ENCODE measurements at regions not wholly inside any gene's neighbourhood (a gene's known extent, or its start where the extent isn't known, plus 50 kb on each side); places are given as distances from the start of the nearest gene placed in this dataset.
"Not testable (repeated sequence)": the region's sequence is repeated elsewhere in the genome, so short reads cannot be mapped to it uniquely, and the experiment has no call there.

GRCh38 chr1:199946305-199947155 is 81.0 kb upstream of the NR5A2 start:
- H3K4me1 ChIP-seq (ENCODE audit: insufficient read depth, low read length): peaks cover 2% of the 10 kb centered on the region; the same call in 1 of the 2 replicates
- H3K4me3 ChIP-seq (ENCODE audit: low read length): no peak overlapping the region
- no peaks in the 10 kb centered on the region for H3K36me3 ChIP-seq (ENCODE audit: insufficient read depth, low read depth, low read length)
- no peak overlapping the region for H3K9ac ChIP-seq (ENCODE audit: low read depth, low read length)
- no peaks in the 10 kb centered on the region for H3K9me3 ChIP-seq (ENCODE audit: insufficient read depth, low read depth, low read length)
- H3K27ac ChIP-seq (ENCODE audit: low read length): no peak overlapping the region
- H3K27me3 ChIP-seq (ENCODE audit: insufficient read depth, low read length): no peaks in the 10 kb centered on the region

GRCh38 chr1:199948587-199949280 is 78.8 kb upstream of the NR5A2 start:
- no peaks in the 10 kb centered on the region for H3K9me3 ChIP-seq (ENCODE audit: insufficient read depth, low read depth, low read length)
- no peak overlapping the region for H3K9ac ChIP-seq (ENCODE audit: low read depth, low read length)
- no peaks in the 10 kb centered on the region for H3K36me3 ChIP-seq (ENCODE audit: insufficient read depth, low read depth, low read length)
- no peaks in the 10 kb centered on the region for H3K27me3 ChIP-seq (ENCODE audit: insufficient read depth, low read length)
- no peak overlapping the region for H3K4me3 ChIP-seq (ENCODE audit: low read length)
- no peak overlapping the region for H3K27ac ChIP-seq (ENCODE audit: low read length)
- peaks cover 2% of the 10 kb centered on the region; the same call in 1 of the 2 replicates for H3K4me1 ChIP-seq (ENCODE audit: insufficient read depth, low read length)

DNA sequence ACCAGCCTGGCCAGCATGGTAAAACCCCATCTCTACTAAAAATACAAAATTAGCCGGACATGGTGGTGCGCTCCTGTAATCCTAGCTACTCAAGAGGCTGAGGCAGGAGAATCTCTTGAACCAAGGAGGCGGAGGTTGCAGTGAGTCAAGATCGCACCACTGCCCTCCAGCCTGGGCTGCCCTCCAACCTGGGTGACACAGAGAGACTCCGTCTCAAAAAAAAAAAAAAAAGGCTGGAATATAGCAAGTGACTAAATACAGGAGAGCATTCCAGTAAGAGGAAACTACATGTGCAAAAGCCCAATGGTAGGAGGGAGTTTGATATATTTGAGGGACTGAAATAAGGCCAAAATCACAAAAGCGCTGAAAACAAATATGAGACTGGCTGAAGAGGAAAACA is 76.5 kb upstream of the NR5A2 start:
- H3K27me3 ChIP-seq (ENCODE audit: insufficient read depth, low read length); H3K4me3 ChIP-seq (ENCODE audit: low read length); H3K9ac ChIP-seq (ENCODE audit: low read depth, low read length); H3K4me1 ChIP-seq (ENCODE audit: insufficient read depth, low read length); H3K27ac ChIP-seq (ENCODE audit: low read length); H3K9me3 ChIP-seq (ENCODE audit: insufficient read depth, low read depth, low read length); H3K36me3 ChIP-seq (ENCODE audit: insufficient read depth, low read depth, low read length): not testable (repeated sequence)

DNA sequence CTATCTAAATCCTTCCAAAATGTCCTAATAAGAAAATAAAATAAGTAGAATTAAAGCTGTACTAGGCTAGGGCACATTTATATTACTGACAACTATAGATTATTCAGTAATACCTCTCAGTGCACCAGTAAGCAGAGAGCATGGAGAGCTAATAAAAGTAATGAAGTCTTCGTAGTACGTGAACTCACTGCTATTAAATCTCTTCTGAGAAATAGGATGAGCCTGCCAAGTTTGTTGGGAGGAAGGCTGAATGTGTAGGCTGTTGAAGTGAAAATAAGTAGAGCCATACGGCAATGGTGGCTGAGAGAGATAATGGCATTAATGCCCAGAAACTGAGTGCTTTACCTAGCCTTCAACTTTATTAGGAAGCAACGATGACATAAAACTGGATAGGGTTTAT is 73.9 kb upstream of the NR5A2 start:
- no peaks in the 10 kb centered on the region for H3K9me3 ChIP-seq (ENCODE audit: insufficient read depth, low read depth, low read length)
- H3K9ac ChIP-seq (ENCODE audit: low read depth, low read length): no peak overlapping the region
- no peaks in the 10 kb centered on the region for H3K27me3 ChIP-seq (ENCODE audit: insufficient read depth, low read length)
- H3K4me3 ChIP-seq (ENCODE audit: low read length): no peak overlapping the region
- H3K36me3 ChIP-seq (ENCODE audit: insufficient read depth, low read depth, low read length): no peaks in the 10 kb centered on the region
- H3K27ac ChIP-seq (ENCODE audit: low read length): no peak overlapping the region
- no peaks in the 10 kb centered on the region for H3K4me1 ChIP-seq (ENCODE audit: insufficient read depth, low read length)

- no peak overlapping the region for H3K27ac ChIP-seq (ENCODE audit: low read length)
- no peak overlapping the region for H3K4me3 ChIP-seq (ENCODE audit: low read length)
- no peaks in the 10 kb centered on the region for H3K4me1 ChIP-seq (ENCODE audit: insufficient read depth, low read length)
- H3K27me3 ChIP-seq (ENCODE audit: insufficient read depth, low read length): no peaks in the 10 kb centered on the region
- no peaks in the 10 kb centered on the region for H3K9me3 ChIP-seq (ENCODE audit: insufficient read depth, low read depth, low read length)
- H3K36me3 ChIP-seq (ENCODE audit: insufficient read depth, low read depth, low read length): no peaks in the 10 kb centered on the region
- H3K9ac ChIP-seq (ENCODE audit: low read depth, low read length): no peak overlapping the region
Observed at GRCh38 chr1:199954699-199955098, 72.8 kb upstream of the NR5A2 start.

- H3K4me3 ChIP-seq (ENCODE audit: low read length): no peak overlapping the region
- H3K9me3 ChIP-seq (ENCODE audit: insufficient read depth, low read depth, low read length): no peaks in the 10 kb centered on the region
- H3K36me3 ChIP-seq (ENCODE audit: insufficient read depth, low read depth, low read length): no peaks in the 10 kb centered on the region
- no peaks in the 10 kb centered on the region for H3K27me3 ChIP-seq (ENCODE audit: insufficient read depth, low read length)
- H3K27ac ChIP-seq (ENCODE audit: low read length): no peak overlapping the region
- H3K9ac ChIP-seq (ENCODE audit: low read depth, low read length): no peak overlapping the region
- H3K4me1 ChIP-seq (ENCODE audit: insufficient read depth, low read length): no peaks in the 10 kb centered on the region
Observed at GRCh38 chr1:199955235-199955634, 72.3 kb upstream of the NR5A2 start.

- no peak overlapping the region for H3K9ac ChIP-seq (ENCODE audit: low read depth, low read length)
- no peaks in the 10 kb centered on the region for H3K27me3 ChIP-seq (ENCODE audit: insufficient read depth, low read length)
- no peaks in the 10 kb centered on the region for H3K36me3 ChIP-seq (ENCODE audit: insufficient read depth, low read depth, low read length)
- H3K4me1 ChIP-seq (ENCODE audit: insufficient read depth, low read length): no peaks in the 10 kb centered on the region
- no peaks in the 10 kb centered on the region for H3K9me3 ChIP-seq (ENCODE audit: insufficient read depth, low read depth, low read length)
- H3K4me3 ChIP-seq (ENCODE audit: low read length): no peak overlapping the region
- no peak overlapping the region for H3K27ac ChIP-seq (ENCODE audit: low read length)
Observed at GRCh38 chr1:199956005-199956404, 71.5 kb upstream of the NR5A2 start.

DNA sequence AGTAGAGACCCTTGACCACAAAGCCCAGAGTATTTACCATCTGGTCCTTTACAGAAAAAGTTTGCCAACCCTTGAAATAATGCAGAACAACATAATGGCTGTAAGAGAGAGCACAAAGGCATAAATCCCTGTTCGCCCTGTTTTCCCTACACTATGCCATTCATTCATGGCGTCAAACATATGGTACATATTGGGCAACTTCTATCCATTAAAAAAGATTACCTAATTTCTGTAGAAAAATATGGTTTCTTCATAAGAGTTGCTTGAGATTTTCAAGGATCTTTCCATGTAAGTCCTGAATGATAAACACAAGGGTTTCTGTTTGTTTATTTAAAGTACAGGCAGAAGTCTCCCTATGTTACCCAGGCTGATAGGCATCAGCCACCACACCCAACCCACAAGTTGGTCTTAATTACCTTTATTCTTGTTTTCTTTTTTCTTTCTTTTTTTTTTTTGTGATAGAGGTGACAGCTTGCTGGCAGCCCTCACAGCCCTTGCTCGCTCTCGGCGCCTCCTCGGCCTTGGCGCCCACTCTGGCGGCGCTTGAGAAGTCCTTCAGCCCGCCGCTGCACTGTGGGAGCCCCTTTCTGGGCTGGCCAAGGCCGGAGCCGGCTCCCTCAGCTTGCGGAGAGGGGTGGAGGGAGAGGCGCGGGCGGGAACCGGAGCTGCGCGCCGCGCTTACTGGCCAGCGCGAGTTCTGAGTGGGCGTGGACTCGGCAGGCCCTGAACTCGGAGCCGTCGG is 68.3 kb upstream of the NR5A2 start:
- Histone ChIP-seq H3K27me3 (ENCODE audit: insufficient read depth, low read length) (no peaks in the 10 kb centered on the region), H3K27ac (ENCODE audit: low read length) (no peak overlapping the region), H3K9ac (ENCODE audit: low read depth, low read length) (no peak overlapping the region), H3K4me1 (ENCODE audit: insufficient read depth, low read length) (no peaks in the 10 kb centered on the region), H3K4me3 (ENCODE audit: low read length) (no peak overlapping the region), H3K36me3 (ENCODE audit: insufficient read depth, low read depth, low read length) (no peaks in the 10 kb centered on the region), H3K9me3 (ENCODE audit: insufficient read depth, low read depth, low read length) (no peaks in the 10 kb centered on the region)

- no peaks in the 10 kb centered on the region for H3K36me3 ChIP-seq (ENCODE audit: insufficient read depth, low read depth, low read length)
Observed at GRCh38 chr1:199959775-199960110, 67.8 kb upstream of the NR5A2 start.

DNA sequence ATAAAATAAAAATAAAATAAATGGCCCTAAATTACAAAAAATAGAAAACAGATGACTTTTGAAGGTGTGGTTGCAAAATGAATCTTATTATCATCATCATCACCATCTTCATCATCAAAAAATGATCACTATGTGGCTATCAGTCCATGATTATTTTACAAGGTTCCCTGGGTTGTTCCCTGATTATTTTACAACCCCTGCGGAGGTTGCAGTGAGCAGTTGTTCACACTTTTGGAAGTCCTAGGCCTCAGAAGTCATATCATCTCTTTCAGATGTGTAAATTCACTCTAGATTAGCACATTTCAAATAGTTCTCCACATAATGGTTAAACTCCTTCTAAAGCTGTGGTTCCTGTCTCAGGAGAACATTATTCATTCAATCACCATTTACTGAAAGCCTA is 57.4 kb upstream of the NR5A2 start:
- H3K27me3 ChIP-seq (ENCODE audit: insufficient read depth, low read length): no peaks in the 10 kb centered on the region
- no peaks in the 10 kb centered on the region for H3K4me1 ChIP-seq (ENCODE audit: insufficient read depth, low read length)
- H3K9me3 ChIP-seq (ENCODE audit: insufficient read depth, low read depth, low read length): no peaks in the 10 kb centered on the region
- H3K4me3 ChIP-seq (ENCODE audit: low read length): no peak overlapping the region
- H3K36me3 ChIP-seq (ENCODE audit: insufficient read depth, low read depth, low read length): no peaks in the 10 kb centered on the region
- no peak overlapping the region for H3K9ac ChIP-seq (ENCODE audit: low read depth, low read length)
- no peak overlapping the region for H3K27ac ChIP-seq (ENCODE audit: low read length)

More at GRCh38 chr1:199959775-199960110, 67.8 kb upstream of the NR5A2 start:
- Histone ChIP-seq H3K27me3 (ENCODE audit: insufficient read depth, low read length) (no peaks in the 10 kb centered on the region), H3K9ac (ENCODE audit: low read depth, low read length) (no peak overlapping the region), H3K9me3 (ENCODE audit: insufficient read depth, low read depth, low read length) (no peaks in the 10 kb centered on the region), H3K27ac (ENCODE audit: low read length) (no peak overlapping the region), H3K4me1 (ENCODE audit: insufficient read depth, low read length) (no peaks in the 10 kb centered on the region), H3K4me3 (ENCODE audit: low read length) (no peak overlapping the region)

- no peaks in the 10 kb centered on the region for H3K36me3 ChIP-seq (ENCODE audit: insufficient read depth, low read depth, low read length)
- no peaks in the 10 kb centered on the region for H3K9me3 ChIP-seq (ENCODE audit: insufficient read depth, low read depth, low read length)
- H3K9ac ChIP-seq (ENCODE audit: low read depth, low read length): no peak overlapping the region
- no peaks in the 10 kb centered on the region for H3K27me3 ChIP-seq (ENCODE audit: insufficient read depth, low read length)
- H3K4me1 ChIP-seq (ENCODE audit: insufficient read depth, low read length): peaks cover 18% of the 10 kb centered on the region
- no peak overlapping the region for H3K4me3 ChIP-seq (ENCODE audit: low read length)
- H3K27ac ChIP-seq (ENCODE audit: low read length): no peak overlapping the region
Observed at GRCh38 chr1:199976496-199977144, 50.9 kb upstream of the NR5A2 start.

Measured in iPS-20b (cell line).